AG20443 (cell line): ENCODE measurements at regions not wholly inside any gene's neighbourhood (a gene's known extent, or its start where the extent isn't known, plus 50 kb on each side); places are given as distances from the start of the nearest gene placed in this dataset.
"Not testable (repeated sequence)": the region's sequence is repeated elsewhere in the genome, so short reads cannot be mapped to it uniquely, and the experiment has no call there.

Experiments used
- DNase-seq: peaks from one replicate; pipeline ENCODE4 v3.0.0; 2012; ENCODE audit warnings: low spot score, mixed read lengths

- DNase-seq = no peak
Observed at GRCh38 chr13:76829572-76830327, 56.5 kb downstream of the KCTD12 start.

- DNase-seq = peak; percentile 31
Observed at GRCh38 chr13:76828316-76828741, 57.9 kb downstream of the KCTD12 start.

- DNase-seq = no peak
Observed at GRCh38 chr13:76826527-76826926, 59.7 kb downstream of the KCTD12 start.

GRCh38 chr13:76825430-76825829 is 60.8 kb downstream of the KCTD12 start:
- DNase-seq = no peak

- DNase-seq = no peak
Observed at GRCh38 chr13:76823969-76824368, 62.2 kb downstream of the KCTD12 start.

GRCh38 chr13:76822698-76823267 is 63.4 kb downstream of the KCTD12 start:
- DNase-seq = peak; percentile 68

- not testable (repeated sequence) for DNase-seq
Observed at GRCh38 chr13:76821222-76821621, 65.0 kb downstream of the KCTD12 start.

GRCh38 chr13:76820759-76821158 is 65.4 kb downstream of the KCTD12 start:
- DNase-seq = peak; percentile 85

- no peak for DNase-seq
Observed at GRCh38 chr13:76816394-76816793, 69.8 kb downstream of the KCTD12 start.

GRCh38 chr13:76815344-76815743 is 70.9 kb downstream of the KCTD12 start:
- DNase-seq = no peak

GRCh38 chr13:76813891-76814290 is 72.3 kb downstream of the KCTD12 start:
- DNase-seq = no peak

GRCh38 chr13:76813000-76813691 is 73.1 kb downstream of the KCTD12 start:
- DNase-seq = peak; percentile 55

GRCh38 chr13:76812206-76812897 is 73.9 kb downstream of the KCTD12 start:
- DNase-seq = peak; percentile 79

GRCh38 chr13:76809389-76809788 is 76.8 kb downstream of the KCTD12 start:
- no peak for DNase-seq

- no peak for DNase-seq
Observed at GRCh38 chr13:76808927-76809326, 77.3 kb downstream of the KCTD12 start.

GRCh38 chr13:76804801-76805200 is 81.4 kb downstream of the KCTD12 start:
- no peak for DNase-seq

- DNase-seq = no peak
Observed at GRCh38 chr13:76803831-76804230, 82.4 kb downstream of the KCTD12 start.

- no peak for DNase-seq
Observed at GRCh38 chr13:76800943-76801342, 85.3 kb downstream of the KCTD12 start.

GRCh38 chr13:76799696-76800095 is 86.5 kb downstream of the KCTD12 start:
- DNase-seq = no peak

- DNase-seq = no peak
Observed at GRCh38 chr13:76798037-76798436, 88.2 kb downstream of the KCTD12 start.

GRCh38 chr13:76797361-76797760 is 88.8 kb downstream of the KCTD12 start:
- no peak for DNase-seq

- DNase-seq = no peak
Observed at GRCh38 chr13:76796851-76797250, 89.4 kb downstream of the KCTD12 start.
